HG03060 (cell line): ENCODE measurements at regions not wholly inside any gene's neighbourhood (a gene's known extent, or its start where the extent isn't known, plus 50 kb on each side); places are given as distances from the start of the nearest gene placed in this dataset.
"Not testable (repeated sequence)": the region's sequence is repeated elsewhere in the genome, so short reads cannot be mapped to it uniquely, and the experiment has no call there.

Source experiments
- ATAC-seq: cut with Tn5 transposase; IDR thresholded peaks from one replicate; pipeline ENCODE4 v1.9.1; 2021; ENCODE audit warnings: low read depth, moderate number of reproducible peaks; ENCODE audit not compliant: unreplicated experiment

- not testable (repeated sequence) for ATAC-seq
These were observed 66.5 kb upstream of the IKBKE start for GRCh38 chr1:206403612-206404307.

- not testable (repeated sequence) for ATAC-seq
These were observed 65.8 kb upstream of the IKBKE start for GRCh38 chr1:206404309-206405027.

GRCh38 chr1:206405282-206405681 is 65.0 kb upstream of the IKBKE start:
- ATAC-seq = not testable (repeated sequence)

- ATAC-seq = not testable (repeated sequence)
These were observed 61.6 kb upstream of the IKBKE start for GRCh38 chr1:206408371-206409288.

GRCh38 chr1:206411321-206411720 is 59.0 kb upstream of the IKBKE start:
- no peak for ATAC-seq

- ATAC-seq = no peak
These were observed 54.3 kb upstream of the IKBKE start for GRCh38 chr1:206415942-206416341.

- ATAC-seq = no peak
These were observed 52.3 kb upstream of the IKBKE start for GRCh38 chr1:206417774-206418614.

- no peak for ATAC-seq
These were observed 51.0 kb upstream of the IKBKE start for GRCh38 chr1:206419250-206419649.

- no peak for ATAC-seq
These were observed 50.5 kb upstream of the IKBKE start for GRCh38 chr1:206419783-206420182.

GRCh38 chr1:206420471-206420870 is 49.8 kb upstream of the IKBKE start:
- ATAC-seq = no peak
